MM.1S (cell line): ENCODE measurements at regions not wholly inside any gene's neighbourhood (a gene's known extent, or its start where the extent isn't known, plus 50 kb on each side); places are given as distances from the start of the nearest gene placed in this dataset.

Experiments used
- DNase-seq: peaks from one replicate; pipeline ENCODE4 v3.0.0-alpha.2; 2015
- H2AFZ ChIP-seq: fragments of 300-600 bp; sonication (generic); 2 replicates; pipeline ENCODE4 v1.6.0; 2016; ENCODE audit warnings: antibody characterized with exemption, low read length
- H3F3A ChIP-seq: fragments of 300-600 bp; sonication (generic); 2 replicates; pipeline ENCODE4 v1.6.1; 2016; ENCODE audit warnings: mild to moderate bottlenecking, antibody characterized with exemption, low read length, moderate library complexity, mixed read lengths; ENCODE audit not compliant: insufficient read depth
- H3K27ac ChIP-seq: fragments of 300-600 bp; sonication (generic); 2 replicates; pipeline ENCODE4 v1.5.1; 2016; ENCODE audit warnings: mild to moderate bottlenecking, low read length
- H3K27me3 ChIP-seq: fragments of 300-600 bp; sonication (generic); replicated peaks from 2 replicates; pipeline ENCODE4 v1.6.0; 2016; ENCODE audit warnings: low read length; ENCODE audit not compliant: insufficient read depth
- H3K36me3 ChIP-seq: fragments of 300-600 bp; sonication (generic); replicated peaks from 2 replicates; pipeline ENCODE4 v1.6.1; 2016; ENCODE audit warnings: mild to moderate bottlenecking, low read length, mixed read lengths; ENCODE audit not compliant: insufficient read depth
- H3K4me1 ChIP-seq: fragments of 300-600 bp; sonication (generic); 2 replicates; pipeline ENCODE4 v1.6.1; 2016; ENCODE audit warnings: low read length, mixed read lengths
- H3K4me2 ChIP-seq: fragments of 300-600 bp; sonication (generic); 2 replicates; pipeline ENCODE4 v1.6.0; 2016; ENCODE audit warnings: low read depth, low read length
- H3K4me3 ChIP-seq: fragments of 300-600 bp; sonication (generic); 2 replicates; pipeline ENCODE4 v1.5.1; 2016; ENCODE audit warnings: low read length, mixed read lengths
- H3K79me2 ChIP-seq: fragments of 300-600 bp; sonication (generic); 2 replicates; pipeline ENCODE4 v1.6.1; 2016; ENCODE audit warnings: mixed run types, low read length, mixed read lengths
- H3K9ac ChIP-seq: fragments of 300-600 bp; sonication (generic); 2 replicates; pipeline ENCODE4 v1.6.1; 2016; ENCODE audit warnings: low read length, mixed read lengths
- H3K9me2 ChIP-seq: fragments of 300-600 bp; sonication (generic); replicated peaks from 2 replicates; pipeline ENCODE4 v1.6.1; 2016; ENCODE audit warnings: mild to moderate bottlenecking, low read length, mixed read lengths; ENCODE audit not compliant: insufficient read depth
- H3K9me3 ChIP-seq: fragments of 300-600 bp; sonication (generic); replicated peaks from 2 replicates; pipeline ENCODE4 v1.6.1; 2016; ENCODE audit warnings: mild to moderate bottlenecking, low read length, mixed read lengths; ENCODE audit not compliant: insufficient read depth
- H4K20me1 ChIP-seq: fragments of 300-600 bp; sonication (generic); 2 replicates; pipeline ENCODE4 v1.6.1; 2016; ENCODE audit warnings: mild to moderate bottlenecking, low read length, moderate library complexity, mixed read lengths; ENCODE audit not compliant: insufficient read depth
- EZH2 ChIP-seq: fragments of 300-600 bp; sonication (generic); optimal IDR thresholded peaks from 2 replicates; pipeline ENCODE3; 2017; ENCODE audit warnings: low read depth, mild to moderate bottlenecking, antibody characterized with exemption, low read length, mixed read lengths
- EZH2phosphoT487 ChIP-seq: fragments of 300-600 bp; sonication (generic); IDR thresholded peaks from 2 replicates; pipeline ENCODE4 v1.6.1; 2018; ENCODE audit warnings: antibody characterized with exemption, low read length
- TF ChIP-seq, protein P1 (sequence below): fragments of 300-600 bp; sonication (generic); IDR thresholded peaks from 2 replicates; pipeline ENCODE4 v1.5.1; 2016; ENCODE audit warnings: antibody characterized with exemption, low read length, mixed read lengths

- no peak for DNase-seq
- Histone ChIP-seq H4K20me1 (no peaks in the 10 kb centered on the region), H3K27ac (no peak overlapping the region), H3K9me2 (no peaks in the 10 kb centered on the region), H3K9me3 (no peaks in the 10 kb centered on the region), H2AFZ (no peak overlapping the region), H3K79me2 (no peaks in the 10 kb centered on the region), H3K9ac (no peak overlapping the region), H3K4me2 (no peak overlapping the region), H3F3A (no peaks in the 10 kb centered on the region), H3K27me3 (no peaks in the 10 kb centered on the region), H3K4me3 (no peak overlapping the region), H3K36me3 (no peaks in the 10 kb centered on the region), H3K4me1 (no peaks in the 10 kb centered on the region)
- TF ChIP-seq EZH2phosphoT487 (no peak), EZH2 (no peak)
- TF ChIP-seq, protein P1, sequence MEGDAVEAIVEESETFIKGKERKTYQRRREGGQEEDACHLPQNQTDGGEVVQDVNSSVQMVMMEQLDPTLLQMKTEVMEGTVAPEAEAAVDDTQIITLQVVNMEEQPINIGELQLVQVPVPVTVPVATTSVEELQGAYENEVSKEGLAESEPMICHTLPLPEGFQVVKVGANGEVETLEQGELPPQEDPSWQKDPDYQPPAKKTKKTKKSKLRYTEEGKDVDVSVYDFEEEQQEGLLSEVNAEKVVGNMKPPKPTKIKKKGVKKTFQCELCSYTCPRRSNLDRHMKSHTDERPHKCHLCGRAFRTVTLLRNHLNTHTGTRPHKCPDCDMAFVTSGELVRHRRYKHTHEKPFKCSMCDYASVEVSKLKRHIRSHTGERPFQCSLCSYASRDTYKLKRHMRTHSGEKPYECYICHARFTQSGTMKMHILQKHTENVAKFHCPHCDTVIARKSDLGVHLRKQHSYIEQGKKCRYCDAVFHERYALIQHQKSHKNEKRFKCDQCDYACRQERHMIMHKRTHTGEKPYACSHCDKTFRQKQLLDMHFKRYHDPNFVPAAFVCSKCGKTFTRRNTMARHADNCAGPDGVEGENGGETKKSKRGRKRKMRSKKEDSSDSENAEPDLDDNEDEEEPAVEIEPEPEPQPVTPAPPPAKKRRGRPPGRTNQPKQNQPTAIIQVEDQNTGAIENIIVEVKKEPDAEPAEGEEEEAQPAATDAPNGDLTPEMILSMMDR = no peak
These were observed 212.7 kb upstream of the SMC2 start for GRCh38 chr9:103881419-103881818.

GRCh38 chr9:103889989-103890388 lies 204.1 kb upstream of the SMC2 start:
- H4K20me1 ChIP-seq = no peaks in the 10 kb centered on the region
- H3K27ac ChIP-seq = no peak overlapping the region
- no peak overlapping the region for H2AFZ ChIP-seq
- no peak for DNase-seq
- TF ChIP-seq, protein P1 = no peak
- TF ChIP-seq EZH2 (no peak), EZH2phosphoT487 (no peak)
- H3K9ac ChIP-seq = no peak overlapping the region
- H3F3A ChIP-seq = no peaks in the 10 kb centered on the region
- no peak overlapping the region for H3K4me2 ChIP-seq
- H3K36me3 ChIP-seq = no peaks in the 10 kb centered on the region
- H3K9me3 ChIP-seq = no peaks in the 10 kb centered on the region
- no peaks in the 10 kb centered on the region for H3K9me2 ChIP-seq
- no peaks in the 10 kb centered on the region for H3K4me1 ChIP-seq
- no peaks in the 10 kb centered on the region for H3K79me2 ChIP-seq
- H3K4me3 ChIP-seq = no peak overlapping the region
- H3K27me3 ChIP-seq = no peaks in the 10 kb centered on the region

DNA sequence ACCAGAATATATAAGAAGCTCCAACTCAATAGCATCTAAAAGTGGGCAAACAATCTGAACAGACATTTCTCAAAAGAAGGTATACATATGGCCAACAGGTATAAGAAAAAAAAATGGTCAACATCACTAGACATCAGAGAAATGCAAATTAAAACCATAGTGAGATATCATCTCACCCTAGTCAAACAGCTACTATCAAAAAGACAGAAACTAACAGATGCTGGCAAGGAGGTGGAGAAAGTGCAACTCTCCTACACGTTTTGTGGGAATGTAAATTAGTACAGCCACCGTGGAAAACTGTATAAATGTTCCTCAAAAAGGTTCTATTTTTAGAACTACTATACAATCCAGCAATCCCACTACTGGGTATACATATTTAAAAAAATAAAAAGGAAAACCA lies 199.9 kb upstream of the SMC2 start:
- DNase-seq = no peak
- no peaks in the 10 kb centered on the region for H3K9me3 ChIP-seq
- H3K79me2 ChIP-seq = no peaks in the 10 kb centered on the region
- H3F3A ChIP-seq = no peaks in the 10 kb centered on the region
- H3K4me2 ChIP-seq = no peak overlapping the region
- no peaks in the 10 kb centered on the region for H3K4me1 ChIP-seq
- no peak overlapping the region for H2AFZ ChIP-seq
- H3K9me2 ChIP-seq = no peaks in the 10 kb centered on the region
- H3K4me3 ChIP-seq = no peak overlapping the region
- H3K9ac ChIP-seq = no peak overlapping the region
- TF ChIP-seq EZH2phosphoT487 (no peak), EZH2 (no peak)
- TF ChIP-seq, protein P1 = no peak
- no peaks in the 10 kb centered on the region for H4K20me1 ChIP-seq
- no peaks in the 10 kb centered on the region for H3K36me3 ChIP-seq
- no peaks in the 10 kb centered on the region for H3K27me3 ChIP-seq
- no peak overlapping the region for H3K27ac ChIP-seq
